Dedifferentiated amniotic fluid mesenchymal stem cell (primary cell): ENCODE measurements at regions not wholly inside any gene's neighbourhood (a gene's known extent, or its start where the extent isn't known, plus 50 kb on each side); places are given as distances from the start of the nearest gene placed in this dataset.

Experiments used
- DNase-seq: peaks from one replicate; pipeline ENCODE4 v3.0.0-alpha.2; 2016; ENCODE audit errors: extremely low spot score

DNA sequence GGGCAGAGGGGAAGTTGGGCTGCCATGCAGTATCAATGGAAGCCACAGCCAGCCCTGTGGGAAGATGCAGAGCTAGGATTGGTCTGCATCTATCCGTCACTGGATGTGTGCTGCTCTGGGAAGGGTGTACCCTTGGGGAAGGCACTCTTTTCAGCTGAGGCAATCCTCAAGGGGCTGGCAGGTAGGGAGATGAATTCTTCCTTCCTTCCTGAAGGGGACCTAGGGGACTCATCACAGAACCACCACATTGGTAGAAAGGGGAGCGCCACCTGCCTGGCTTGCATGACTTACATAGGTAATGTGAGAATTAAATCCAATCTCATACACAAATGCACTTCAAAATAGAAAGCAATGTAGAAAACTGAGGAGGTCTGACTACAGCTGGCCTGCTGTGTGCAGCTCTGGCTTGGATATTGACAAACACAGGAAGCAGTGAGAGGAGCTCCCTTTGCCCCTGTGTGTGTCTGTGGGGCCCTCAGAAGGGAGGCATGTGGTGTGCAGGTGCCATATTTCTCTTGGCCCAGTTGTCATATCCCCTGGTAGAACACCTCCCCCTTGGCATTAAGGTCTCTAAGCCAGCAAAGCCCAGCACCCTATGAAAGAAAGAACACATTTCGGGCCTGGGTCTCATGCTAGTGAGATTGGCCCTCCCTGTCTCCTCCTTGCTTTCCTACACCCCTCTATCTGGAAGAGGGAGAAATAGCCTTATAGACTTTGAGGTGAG lies 260.3 kb upstream of the MOCS1 start:
- DNase-seq = no peak

DNA sequence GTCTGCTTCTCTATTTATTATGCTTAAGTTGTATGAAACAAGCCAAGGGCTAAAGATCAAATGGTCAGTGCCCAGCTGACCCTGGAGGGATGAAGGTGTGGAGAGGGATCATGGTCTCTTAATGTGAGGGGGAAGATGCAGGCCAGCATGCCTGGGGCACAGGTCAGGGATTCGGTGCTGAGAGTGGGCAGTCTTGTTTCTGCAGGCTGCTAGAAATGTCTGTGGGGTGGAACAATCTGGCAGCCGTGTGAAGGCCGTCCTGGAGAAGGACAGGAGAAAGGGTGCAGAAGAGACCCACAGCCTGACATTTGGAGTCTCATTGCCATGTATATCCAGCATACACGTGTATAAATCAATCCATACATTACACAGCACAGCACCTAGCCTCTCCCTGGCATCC lies 258.3 kb upstream of the MOCS1 start:
- DNase-seq = no peak

DNA sequence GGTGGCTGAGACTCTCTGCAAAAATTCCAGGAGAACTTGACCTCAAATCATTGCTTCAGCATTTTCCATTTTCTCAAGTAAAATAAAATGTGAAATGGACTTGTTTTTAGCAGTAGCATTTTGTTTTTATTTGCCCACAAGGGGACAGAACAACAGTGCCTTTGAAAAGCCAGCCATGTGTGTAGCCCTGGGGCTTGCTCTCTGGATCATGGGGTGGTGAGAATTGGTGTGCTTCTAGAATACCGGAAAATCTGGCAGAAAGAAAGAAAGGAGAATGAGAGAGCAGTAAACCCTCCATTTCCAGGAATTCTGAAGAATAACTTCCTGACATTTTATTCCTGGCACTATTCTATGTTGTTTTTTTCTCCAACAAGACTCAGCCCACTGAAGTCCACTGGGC lies 254.7 kb upstream of the MOCS1 start:
- DNase-seq = no peak

DNA sequence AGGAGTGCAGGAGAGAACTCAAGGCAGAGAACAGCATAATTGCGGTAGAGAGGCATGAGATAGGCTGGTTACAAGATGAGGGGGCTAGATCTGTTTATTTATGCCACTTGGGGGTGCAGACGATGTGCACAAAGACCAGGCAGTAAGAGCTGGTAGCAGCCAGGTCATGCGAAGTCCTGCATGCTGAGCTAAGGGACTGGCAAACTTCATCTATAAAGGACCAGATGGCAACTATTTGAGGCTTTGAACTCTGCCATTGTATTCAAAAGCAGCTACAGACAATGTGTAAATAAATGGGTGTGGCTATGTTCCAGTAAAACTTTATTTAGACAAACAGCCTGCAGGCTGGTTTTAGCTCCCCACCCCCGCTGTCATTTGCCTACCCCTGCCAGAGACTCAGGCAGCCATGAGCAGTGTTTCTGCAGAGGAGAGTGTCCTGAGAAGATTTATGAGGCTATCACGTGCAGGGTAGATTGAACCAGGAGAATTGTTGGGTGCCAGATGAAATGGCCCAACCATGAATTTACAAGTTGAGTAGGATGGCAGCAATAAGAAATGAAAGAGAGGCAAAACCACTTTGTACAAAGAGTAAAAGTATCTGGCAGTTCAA lies 253.4 kb upstream of the MOCS1 start:
- no peak for DNase-seq

DNA sequence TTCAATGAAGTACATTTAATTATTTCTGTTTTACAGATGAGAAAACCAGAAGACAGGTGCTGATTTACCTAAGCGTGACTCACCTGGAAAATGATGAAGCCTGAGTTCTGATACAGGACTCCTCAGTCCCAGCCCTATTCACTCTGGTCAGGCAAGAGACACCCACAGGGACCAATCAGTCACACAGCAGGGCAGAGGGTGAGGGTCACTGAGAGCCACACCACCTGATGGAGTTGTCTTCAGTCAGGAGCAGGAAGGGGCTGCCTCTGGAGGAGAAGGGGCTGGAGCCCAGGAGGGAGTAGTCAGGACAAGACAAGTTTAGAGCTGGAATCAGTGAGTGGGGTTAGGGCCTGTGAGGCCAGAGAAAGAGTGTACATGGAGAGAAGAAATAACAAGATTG lies 251.2 kb upstream of the MOCS1 start:
- DNase-seq = no peak

DNA sequence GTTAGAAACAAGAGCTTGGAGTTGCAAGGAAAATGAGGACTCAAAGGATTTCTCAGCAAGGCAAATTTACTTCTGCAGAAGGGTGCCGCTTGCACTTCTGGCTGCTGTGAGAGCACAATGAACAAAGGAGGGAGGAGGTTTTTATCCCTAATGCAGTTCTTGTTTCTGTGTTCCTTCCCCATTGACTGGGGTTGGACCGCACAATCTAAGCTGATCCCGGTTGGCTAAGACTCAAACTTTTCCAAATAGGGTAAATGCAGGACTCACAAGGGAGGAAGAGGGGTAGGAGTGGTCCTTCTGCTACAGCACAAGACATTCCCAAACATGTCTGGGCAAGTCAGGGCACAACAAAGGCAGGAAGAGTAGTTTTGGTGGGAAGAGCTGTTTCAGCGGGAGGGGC lies 249.6 kb upstream of the MOCS1 start:
- DNase-seq = no peak

DNA sequence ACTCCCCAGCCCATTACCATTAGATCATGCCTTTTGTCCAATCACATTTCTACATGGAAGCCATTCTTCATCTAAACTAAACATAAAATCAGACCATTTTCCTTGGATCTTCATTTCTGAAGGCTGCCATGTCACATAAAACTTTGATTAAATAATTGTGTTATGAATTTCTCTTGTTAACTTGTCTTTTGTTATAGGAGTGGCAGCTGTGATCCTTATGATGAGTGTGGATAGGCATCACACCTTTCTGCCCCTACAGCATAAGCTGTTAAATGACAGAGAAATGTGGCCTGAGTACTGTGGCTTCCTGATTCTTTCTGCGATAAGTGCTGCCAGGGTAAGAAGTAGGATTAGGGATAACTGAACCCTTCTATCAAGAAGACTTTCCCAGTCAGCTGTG lies 247.1 kb upstream of the MOCS1 start:
- DNase-seq = no peak

DNA sequence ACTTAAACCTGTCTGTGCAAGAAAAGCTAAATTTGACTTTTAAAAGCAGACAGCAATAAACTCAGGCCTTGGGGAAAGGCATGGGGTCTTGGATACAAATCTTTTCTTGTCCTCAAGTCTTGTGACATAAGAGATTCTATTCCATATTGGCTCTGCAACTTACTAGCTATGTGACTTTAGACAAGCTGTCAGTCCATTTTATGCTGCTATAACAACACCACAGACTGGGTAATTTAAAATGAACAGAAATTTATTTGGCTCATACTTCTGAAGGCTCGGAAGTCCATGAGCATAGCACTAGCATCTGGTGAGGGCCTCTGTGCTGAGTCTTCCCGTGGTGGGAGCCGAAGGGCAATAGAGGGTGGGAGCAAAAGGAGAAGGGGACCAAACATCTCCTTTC lies 246.0 kb upstream of the MOCS1 start:
- no peak for DNase-seq

DNA sequence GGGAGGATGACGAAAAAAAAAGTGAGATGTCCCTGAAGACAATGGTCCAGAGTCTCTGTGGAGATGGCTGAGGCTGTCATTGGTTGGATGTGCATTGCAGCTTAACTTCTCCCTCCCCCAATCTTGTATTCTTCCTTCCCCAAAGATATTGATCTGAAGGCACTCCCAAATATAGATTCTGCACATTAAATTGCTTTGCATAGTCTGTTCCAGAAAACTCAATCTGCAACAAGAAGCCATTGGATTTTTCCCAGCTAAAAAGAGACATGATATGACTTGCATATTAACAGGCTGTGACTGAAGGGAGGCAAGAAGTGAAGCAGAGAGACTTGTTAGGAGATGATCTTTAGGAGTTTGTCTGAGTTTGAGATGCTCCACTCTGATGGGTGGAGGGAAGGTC lies 245.2 kb upstream of the MOCS1 start:
- no peak for DNase-seq

DNA sequence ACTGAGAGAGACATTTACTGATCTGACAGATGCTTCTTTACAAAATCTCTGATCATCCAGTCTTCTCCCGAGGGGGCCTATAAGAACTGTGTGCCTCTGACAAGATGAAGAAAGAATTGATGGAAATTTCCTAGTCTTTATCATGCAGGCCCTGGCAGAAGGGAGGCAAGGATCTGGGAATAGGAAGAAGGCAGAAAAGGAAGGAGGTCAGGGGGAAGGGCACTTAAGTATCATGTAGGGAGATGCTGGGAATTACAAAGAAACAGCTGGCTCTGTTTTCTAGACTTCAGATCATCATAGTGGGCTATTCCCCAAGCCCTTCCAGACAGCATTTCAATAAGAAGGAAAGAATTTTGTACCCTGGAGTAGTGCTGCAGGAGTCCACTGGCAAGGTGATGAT lies 243.3 kb upstream of the MOCS1 start:
- DNase-seq = no peak

DNA sequence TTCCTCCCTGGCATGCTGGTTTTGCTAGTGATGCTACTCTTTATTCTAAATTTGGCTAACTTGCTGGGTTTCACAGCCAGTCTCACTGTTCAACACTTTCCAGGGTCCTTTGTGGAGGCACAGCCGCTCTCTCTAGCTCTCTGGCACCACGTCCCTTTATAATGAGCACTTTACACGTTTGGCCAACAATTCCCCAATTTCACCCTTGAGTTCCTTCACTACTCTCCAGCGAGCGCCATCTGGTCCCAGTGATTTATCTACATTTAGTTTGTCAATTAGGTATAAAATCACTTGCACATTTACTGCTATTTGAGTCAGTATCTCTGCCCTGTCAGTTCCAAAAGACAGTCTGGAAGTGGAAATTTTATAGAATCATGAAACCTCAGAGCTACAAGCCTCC lies 241.9 kb upstream of the MOCS1 start:
- DNase-seq = no peak

DNA sequence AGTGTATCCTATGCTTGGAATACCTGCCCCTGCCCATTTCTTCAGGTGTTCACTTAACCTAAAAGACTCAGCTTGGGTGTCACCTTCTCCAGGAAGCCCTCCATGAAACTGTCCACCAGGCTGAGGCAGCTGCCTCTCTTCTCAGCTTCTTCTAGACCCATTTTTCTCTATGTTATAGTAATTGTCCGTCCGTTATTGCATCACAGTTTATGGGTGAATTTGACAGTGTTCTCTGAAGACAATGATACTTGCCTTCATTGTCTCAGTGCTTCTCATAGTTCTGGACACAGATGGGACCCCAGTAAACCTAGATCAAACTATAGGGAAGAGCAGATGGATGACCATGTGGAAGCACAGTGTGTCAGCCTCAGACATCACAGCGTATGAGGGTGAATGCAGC lies 238.0 kb upstream of the MOCS1 start:
- no peak for DNase-seq

DNA sequence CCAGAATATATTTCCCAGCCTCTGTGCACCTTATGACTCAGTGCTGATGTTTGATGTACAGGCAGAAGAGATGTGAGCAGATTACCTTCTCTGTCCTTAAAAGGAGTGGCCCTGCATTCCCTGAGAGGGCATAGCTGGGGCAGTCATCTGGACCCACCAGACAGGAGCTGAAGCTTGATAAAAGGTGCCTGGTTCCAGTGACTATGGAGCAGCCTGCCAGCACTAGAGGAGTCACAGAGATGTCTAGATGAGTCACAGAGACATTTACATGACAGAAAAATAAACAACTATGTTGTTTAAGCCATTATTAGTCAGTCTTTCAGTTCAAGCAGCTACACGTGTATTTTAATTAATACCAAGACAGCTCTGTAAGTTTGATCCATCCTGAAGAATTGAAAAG lies 237.1 kb upstream of the MOCS1 start:
- no peak for DNase-seq

DNA sequence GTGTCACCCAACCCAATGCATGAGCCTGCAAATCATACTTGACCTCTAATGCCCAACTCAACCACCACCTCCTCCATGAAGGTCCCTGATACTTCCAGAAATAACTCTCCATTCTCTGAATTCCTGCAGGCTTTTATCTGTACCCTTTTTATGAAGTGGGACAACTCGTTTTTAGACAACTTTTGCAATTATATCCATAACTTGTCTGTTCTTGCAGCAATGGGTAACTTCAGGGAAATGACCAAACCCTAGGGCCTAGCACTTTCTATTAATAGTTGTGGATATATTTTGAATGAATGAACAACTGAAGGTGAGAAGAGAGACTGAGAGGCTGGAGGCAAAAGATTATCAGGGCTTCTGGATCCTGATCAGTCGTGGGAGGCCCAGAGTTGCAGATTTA lies 236.6 kb upstream of the MOCS1 start:
- DNase-seq = no peak

DNA sequence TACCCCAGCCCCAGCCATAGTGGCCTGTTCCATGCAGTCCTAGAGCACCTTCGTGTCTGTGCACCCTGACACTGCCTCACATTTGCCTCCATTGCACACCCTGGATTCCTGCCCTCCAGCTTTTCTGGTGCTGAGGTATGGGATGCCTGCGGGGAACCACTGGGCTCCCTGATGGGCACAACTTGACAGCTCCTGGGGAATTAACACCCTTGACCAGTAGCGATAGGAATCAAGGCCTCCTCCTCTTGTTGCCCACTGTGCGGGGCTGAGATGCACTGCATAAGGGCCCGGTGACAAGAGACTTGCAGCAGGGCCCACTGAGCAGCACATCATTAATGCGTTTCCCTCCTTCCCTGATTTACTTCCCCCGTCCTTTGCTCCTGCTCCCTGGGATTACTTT lies 235.6 kb upstream of the MOCS1 start:
- no peak for DNase-seq

DNA sequence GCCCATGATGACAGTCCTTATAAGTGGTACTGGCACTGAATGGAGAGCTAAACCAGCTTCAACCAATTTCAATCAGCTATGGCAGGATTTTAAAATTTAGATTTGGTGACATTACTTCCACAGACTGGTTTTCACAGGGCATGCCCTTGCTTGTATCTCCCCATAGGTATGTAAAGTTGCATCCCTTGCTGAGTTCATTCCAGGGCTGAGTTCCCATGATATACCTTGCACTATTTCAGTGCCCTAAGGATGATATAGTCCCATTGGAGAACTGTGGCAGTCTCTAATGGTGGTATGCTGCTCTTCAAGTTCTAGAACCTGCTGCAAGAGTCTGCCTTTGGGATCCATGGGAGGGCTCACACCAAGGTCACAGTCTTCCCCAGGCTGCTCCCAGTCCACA lies 232.7 kb upstream of the MOCS1 start:
- DNase-seq = no peak

DNA sequence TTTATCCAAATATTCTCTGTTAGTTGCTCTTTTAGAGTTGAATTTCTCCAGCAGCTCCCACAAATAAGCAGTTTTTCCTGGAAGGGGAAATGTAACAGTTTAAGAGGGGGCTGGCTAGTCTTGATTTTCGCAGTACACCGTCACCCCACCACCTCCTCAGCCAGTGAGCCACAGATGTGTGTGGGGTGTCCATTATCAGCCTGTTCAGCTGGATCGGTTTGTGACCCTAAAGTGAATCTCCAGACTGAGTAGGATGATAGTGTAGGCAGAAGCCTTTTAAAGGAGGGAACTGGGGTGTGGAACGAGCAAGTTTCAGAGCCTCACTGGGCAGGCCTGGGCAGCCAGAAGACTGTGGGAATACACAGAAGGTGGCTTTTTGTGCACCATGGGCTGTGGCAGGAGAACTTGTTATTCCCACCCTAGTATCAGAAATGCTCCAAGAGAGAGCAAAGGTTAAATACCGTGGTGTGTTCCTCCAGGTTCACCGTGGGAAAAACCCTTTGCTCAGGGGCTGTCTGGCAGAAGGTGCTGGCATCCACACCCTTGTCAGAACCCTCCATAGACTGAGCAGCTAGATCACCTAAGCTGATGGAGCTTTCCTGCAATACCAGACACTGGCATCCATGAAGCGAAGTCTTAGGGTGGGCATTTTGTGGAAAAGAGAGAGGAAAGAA lies 230.9 kb upstream of the MOCS1 start:
- DNase-seq = no peak

DNA sequence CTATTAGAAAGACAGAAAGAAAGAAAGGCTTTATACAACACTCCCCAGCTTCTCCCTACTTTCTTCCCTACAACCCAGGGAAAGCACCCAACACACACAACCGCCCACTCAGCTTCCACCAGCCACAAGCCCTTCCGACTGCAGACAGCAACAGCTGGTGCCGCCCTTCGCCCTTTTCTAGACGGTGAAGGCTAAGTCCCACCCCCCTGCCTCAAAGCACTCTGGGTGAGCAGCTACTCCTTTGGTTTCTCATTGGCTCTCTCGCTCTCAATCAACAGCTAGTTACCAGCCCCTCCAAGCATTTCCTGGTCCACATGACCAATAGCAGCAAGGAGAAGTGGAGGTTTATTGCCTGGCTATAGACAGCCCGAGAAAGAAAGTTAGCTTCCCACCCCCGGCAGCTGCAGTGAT lies 230.1 kb upstream of the MOCS1 start:
- DNase-seq = no peak

DNA sequence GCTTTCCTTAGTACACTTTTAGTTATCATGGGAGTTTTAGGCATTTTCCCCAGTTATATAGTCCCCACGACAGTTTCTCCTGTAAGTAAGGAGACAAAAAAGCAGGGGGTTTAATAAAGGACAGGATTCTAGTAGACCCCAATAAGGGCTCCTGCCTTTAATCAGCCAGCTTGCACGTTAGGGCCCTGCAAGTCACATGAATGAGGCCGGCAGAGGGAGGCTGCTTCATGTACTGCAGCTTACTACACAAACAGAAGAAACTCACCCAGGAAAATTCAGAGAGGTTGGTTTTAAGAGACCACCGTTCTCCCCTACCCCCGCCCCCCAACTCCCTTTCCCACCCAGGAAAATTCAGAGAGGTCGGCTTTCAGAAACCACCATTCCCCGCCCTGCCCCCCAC lies 229.7 kb upstream of the MOCS1 start:
- no peak for DNase-seq

DNA sequence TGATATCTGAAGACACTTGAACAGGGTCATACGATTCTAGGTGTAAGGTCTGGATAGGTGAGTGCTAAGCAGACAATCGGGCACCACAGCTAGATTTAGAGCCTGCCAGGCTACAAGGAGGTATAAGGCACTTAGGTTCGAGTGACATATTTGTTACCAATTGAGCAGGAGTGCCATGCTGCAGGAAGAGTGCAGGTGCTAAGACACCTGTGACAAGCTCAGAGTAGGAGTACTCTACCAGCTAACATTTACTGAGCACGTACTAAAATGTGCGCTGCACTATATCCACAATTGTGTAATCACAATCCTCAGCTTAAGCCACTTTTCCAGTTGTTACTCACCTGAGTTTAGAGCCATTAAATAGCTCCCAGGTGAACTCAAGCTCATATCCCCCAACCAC lies 227.8 kb upstream of the MOCS1 start:
- DNase-seq = no peak

DNA sequence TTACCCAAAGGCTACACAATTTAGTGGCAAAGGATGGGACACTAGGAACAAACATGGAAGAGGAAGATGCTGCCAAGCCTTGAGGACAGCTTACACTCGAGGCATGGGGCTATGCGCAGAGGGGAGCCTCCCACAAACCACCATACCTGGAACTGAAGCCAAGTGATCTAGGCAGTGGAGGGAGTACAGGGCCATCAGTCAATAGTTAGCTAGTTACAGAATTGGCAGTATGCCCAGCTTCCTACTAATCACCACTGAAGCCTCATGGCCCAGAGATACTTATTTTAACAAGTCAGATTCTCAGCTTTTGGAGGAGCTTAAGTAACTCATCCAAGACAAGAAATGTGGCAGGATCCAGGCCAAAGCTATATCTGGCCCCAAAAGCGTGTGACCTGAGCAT lies 226.6 kb upstream of the MOCS1 start:
- no peak for DNase-seq

DNA sequence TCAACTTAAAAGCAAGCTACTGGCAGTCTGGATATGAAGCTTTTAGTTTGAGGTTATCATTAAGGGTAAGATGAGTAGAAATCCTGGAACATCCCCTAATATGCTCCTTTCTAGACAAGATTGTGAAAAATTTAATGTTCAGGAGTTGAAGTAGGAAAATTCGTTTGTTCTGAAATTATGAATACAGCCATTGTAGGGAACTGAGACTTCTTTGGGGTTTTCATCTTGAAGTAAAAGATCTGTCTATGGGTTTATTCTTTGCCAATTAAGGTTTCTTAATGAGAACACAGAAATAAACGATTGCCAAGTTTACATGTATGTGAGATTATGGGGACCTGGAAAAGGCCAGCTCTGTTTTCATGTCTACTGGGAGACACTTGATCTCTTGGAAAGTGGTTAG lies 225.6 kb upstream of the MOCS1 start:
- DNase-seq = no peak

DNA sequence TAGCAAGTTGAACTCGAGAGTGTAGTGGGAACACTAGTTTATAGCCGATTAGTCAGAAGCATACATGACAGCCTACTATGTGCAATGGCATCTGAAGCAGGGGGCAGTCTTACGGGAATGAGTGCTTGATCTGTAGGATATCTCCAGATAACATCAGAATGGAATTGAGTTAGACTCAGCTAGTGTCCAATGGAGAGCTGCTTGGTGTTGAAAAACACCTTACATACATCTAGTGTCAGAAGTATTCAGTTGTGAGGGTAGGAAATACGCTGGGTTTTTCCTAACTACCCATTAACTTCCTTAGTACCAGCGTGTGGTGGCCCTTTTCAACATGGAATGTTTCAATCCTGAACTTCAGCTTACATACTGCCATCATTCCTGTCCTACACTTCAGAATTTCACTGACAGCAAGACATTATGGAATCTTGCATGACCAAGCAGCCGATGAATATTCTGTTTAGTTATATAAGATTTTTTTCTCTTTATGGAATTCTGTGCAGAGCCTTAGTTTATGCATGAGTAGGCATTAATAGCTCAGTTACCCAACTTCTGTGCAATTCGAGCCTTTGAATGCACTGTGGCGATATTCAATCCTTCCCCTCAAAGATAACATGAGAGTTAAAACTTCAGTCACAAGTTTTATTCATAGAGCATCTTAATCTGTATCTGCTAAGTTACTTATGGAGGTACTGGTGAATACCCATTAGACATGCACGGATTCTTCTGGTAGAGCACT lies 218.6 kb upstream of the MOCS1 start:
- DNase-seq = no peak
